Neural cell (in vitro differentiated cells): ENCODE measurements at regions not wholly inside any gene's neighbourhood (a gene's known extent, or its start where the extent isn't known, plus 50 kb on each side); places are given as distances from the start of the nearest gene placed in this dataset.

ENCODE experiments used
- H2AFZ ChIP-seq: fragments of 200-600, 300-800 bp; sonication (generic), shearing (Covaris generic); 2 replicates; pipeline ENCODE4 v1.6.0; 2014; ENCODE audit warnings: low read depth, mild to moderate bottlenecking, antibody characterized with exemption, low read length, moderate library complexity
- H3F3A ChIP-seq: fragments of 200-600 bp; shearing (Covaris generic); 2 replicates; pipeline ENCODE4 v1.6.1; 2016; ENCODE audit warnings: mild to moderate bottlenecking, moderate library complexity, mixed read lengths, antibody characterized with exemption, low read length; ENCODE audit not compliant: insufficient read depth, poor library complexity, severe bottlenecking
- H3K27ac ChIP-seq: fragments of 200-600, 300-800 bp; sonication (generic), shearing (Covaris generic); 2 replicates; pipeline ENCODE4 v1.5.1; 2014; ENCODE audit warnings: mild to moderate bottlenecking, low read length, moderate library complexity
- H3K27me3 ChIP-seq: fragments of 300-800, 200-600 bp; sonication (generic), shearing (Covaris generic); 2 replicates; pipeline ENCODE4 v1.6.0; 2014; ENCODE audit warnings: mild to moderate bottlenecking, low read depth, low read length, moderate library complexity; ENCODE audit not compliant: insufficient read depth
- H3K36me3 ChIP-seq: fragments of 300-800, 200-600 bp; sonication (generic), shearing (Covaris generic); 2 replicates; pipeline ENCODE4 v1.5.1; 2014; ENCODE audit warnings: mild to moderate bottlenecking, antibody characterized with exemption, low read length, moderate library complexity; ENCODE audit not compliant: insufficient read depth
- H3K4me2 ChIP-seq: fragments of 300-800, 200-600 bp; sonication (generic), shearing (Covaris generic); 2 replicates; pipeline ENCODE4 v1.6.0; 2014; ENCODE audit warnings: mild to moderate bottlenecking, low read length
- H3K4me3 ChIP-seq: fragments of 300-800, 200-600 bp; sonication (generic), shearing (Covaris generic); 2 replicates; pipeline ENCODE4 v1.5.1; 2014; ENCODE audit warnings: mild to moderate bottlenecking, low read length, moderate library complexity
- H3K79me2 ChIP-seq: fragments of 200-600 bp; shearing (Covaris generic); replicated peaks from 2 replicates; pipeline ENCODE4 v1.6.0; 2014; ENCODE audit warnings: mild to moderate bottlenecking, low read length, moderate library complexity; ENCODE audit not compliant: insufficient read depth
- H3K9ac ChIP-seq: fragments of 300-800, 200-600 bp; sonication (generic), shearing (Covaris generic); 2 replicates; pipeline ENCODE4 v1.6.1; 2016; ENCODE audit warnings: mild to moderate bottlenecking, low read length, mixed read lengths
- H3K9me2 ChIP-seq: fragments of 200-600 bp; shearing (Covaris generic); 2 replicates; pipeline ENCODE4 v1.6.1; 2016; ENCODE audit warnings: mild to moderate bottlenecking, low read length, mixed read lengths; ENCODE audit not compliant: insufficient read depth
- H3K9me3 ChIP-seq: fragments of 200-600, 300-800 bp; sonication (generic), shearing (Covaris generic); 2 replicates; pipeline ENCODE4 v1.6.1; 2016; ENCODE audit warnings: mild to moderate bottlenecking, mixed run types, low read length, moderate library complexity, mixed read lengths
- H4K20me1 ChIP-seq: fragments of 200-600 bp; shearing (Covaris generic); 2 replicates; pipeline ENCODE4 v1.6.1; 2016; ENCODE audit warnings: mild to moderate bottlenecking, mixed run types; ENCODE audit not compliant: insufficient read depth
- CTCF ChIP-seq: fragments of 450-650 bp; IDR thresholded peaks from 2 replicates; pipeline ENCODE4 v1.5.1; 2014; ENCODE audit warnings: antibody characterized with exemption, mild to moderate bottlenecking, moderate library complexity; ENCODE audit not compliant: poor library complexity, severe bottlenecking
- EP300 ChIP-seq: fragments of 450-650 bp; conservative IDR thresholded peaks from 2 replicates; pipeline ENCODE4 v1.6.1; 2014; ENCODE audit warnings: antibody characterized with exemption, mild to moderate bottlenecking, moderate library complexity; ENCODE audit not compliant: poor library complexity, severe bottlenecking
- EZH2 ChIP-seq: fragments of 200-600, 300-800 bp; shearing (Covaris generic), sonication (generic); IDR thresholded peaks from 2 replicates; pipeline ENCODE4 v1.6.1; 2014; ENCODE audit warnings: antibody characterized with exemption, low read length, borderline replicate concordance, mild to moderate bottlenecking; ENCODE audit not compliant: insufficient read depth, poor library complexity, severe bottlenecking
- MXI1 ChIP-seq: fragments of 450-650 bp; conservative IDR thresholded peaks from 2 replicates; pipeline ENCODE4 v1.6.1; 2014; ENCODE audit warnings: antibody characterized with exemption, mild to moderate bottlenecking; ENCODE audit not compliant: poor library complexity, severe bottlenecking
- POLR2AphosphoS5 ChIP-seq: IDR thresholded peaks from 2 replicates; pipeline ENCODE4 v1.6.1; 2012
- RAD21 ChIP-seq: fragments of 450-650 bp; conservative IDR thresholded peaks from 2 replicates; pipeline ENCODE4 v1.6.1; 2014; ENCODE audit warnings: antibody characterized with exemption, mild to moderate bottlenecking, moderate library complexity
- REST ChIP-seq: IDR thresholded peaks from 2 replicates; pipeline ENCODE4 v1.6.1; 2012; ENCODE audit warnings: borderline replicate concordance
- SMC3 ChIP-seq: fragments of 450-650 bp; conservative IDR thresholded peaks from 2 replicates; pipeline ENCODE4 v1.6.1; 2014; ENCODE audit warnings: antibody characterized with exemption, mild to moderate bottlenecking, moderate library complexity; ENCODE audit not compliant: poor library complexity
- TAF1 ChIP-seq: IDR thresholded peaks from 2 replicates; pipeline ENCODE4 v1.6.1; 2012; ENCODE audit warnings: low read depth

GRCh38 chr13:38452656-38453055 lies 103.0 kb downstream of the UFM1 start:
- H3K9me3 ChIP-seq = no peaks in the 10 kb centered on the region
- H3K9me2 ChIP-seq = no peaks in the 10 kb centered on the region
- no peaks in the 10 kb centered on the region for H3K79me2 ChIP-seq
- no peak overlapping the region for H2AFZ ChIP-seq
- H3K36me3 ChIP-seq = no peaks in the 10 kb centered on the region
- TF ChIP-seq REST (no peak), SMC3 (no peak), EZH2 (no peak), POLR2AphosphoS5 (no peak), CTCF (no peak), TAF1 (no peak), MXI1 (no peak), EP300 (no peak), RAD21 (no peak)
- no peak overlapping the region for H3K27ac ChIP-seq
- no peak overlapping the region for H3K4me3 ChIP-seq
- no peak overlapping the region for H3K4me2 ChIP-seq
- no peaks in the 10 kb centered on the region for H3F3A ChIP-seq
- H3K9ac ChIP-seq = no peak overlapping the region
- H4K20me1 ChIP-seq = no peaks in the 10 kb centered on the region
- no peaks in the 10 kb centered on the region for H3K27me3 ChIP-seq

GRCh38 chr13:38462605-38463004 lies 113.0 kb downstream of the UFM1 start:
- Histone ChIP-seq H3K27ac (no peak overlapping the region), H3K27me3 (no peaks in the 10 kb centered on the region), H3K79me2 (no peaks in the 10 kb centered on the region), H3K36me3 (no peaks in the 10 kb centered on the region), H3K4me3 (no peak overlapping the region), H4K20me1 (no peaks in the 10 kb centered on the region), H2AFZ (no peak overlapping the region), H3K4me2 (no peak overlapping the region), H3K9ac (no peak overlapping the region), H3K9me3 (no peaks in the 10 kb centered on the region), H3F3A (no peaks in the 10 kb centered on the region), H3K9me2 (no peaks in the 10 kb centered on the region)
- no peak for TF ChIP-seq EZH2
- no peak for TF ChIP-seq EP300
- TF ChIP-seq RAD21 = no peak
- no peak for TF ChIP-seq MXI1
- TF ChIP-seq REST = no peak
- TF ChIP-seq CTCF = no peak
- no peak for TF ChIP-seq SMC3
- no peak for TF ChIP-seq POLR2AphosphoS5
- TF ChIP-seq TAF1 = no peak
